ENCODE measurements at regions not wholly inside any gene's neighbourhood (a gene's known extent, or its start where the extent isn't known, plus 50 kb on each side); places are given as distances from the start of the nearest gene placed in this dataset.

DNA sequence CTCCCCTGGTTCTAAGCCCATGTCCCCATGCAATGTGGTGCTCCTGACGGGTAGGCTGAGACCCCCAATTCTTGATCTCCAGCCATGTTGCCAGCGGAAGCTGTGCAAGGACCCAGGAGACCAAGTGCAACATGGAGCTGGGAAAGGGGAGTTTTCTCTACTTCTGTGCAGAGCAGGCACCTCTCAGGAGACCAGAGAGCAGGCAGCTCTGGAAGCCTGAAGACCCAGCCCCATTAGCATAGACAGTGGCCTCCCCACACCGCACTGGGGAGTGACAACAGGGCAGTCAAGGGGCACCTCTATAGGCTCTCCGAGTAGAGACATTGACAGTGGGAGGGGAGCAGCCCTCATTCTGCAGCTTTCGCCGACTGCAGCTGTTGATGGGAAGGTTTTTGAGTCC lies 410.2 kb downstream of the MATN1 start:
- TF ChIP-seq CTCF (optimal IDR thresholded peaks at IDR 0.05 in 1 of 3, IDR thresholded peaks at IDR 0.05 in 1 of 3, conservative IDR thresholded peaks at IDR 0.05 in 1 of 3; ENCODE audit: extremely low read depth in 1 of 3, insufficient read depth in 2 of 3, low read length in 3 of 3), result no peak
- TF ChIP-seq EZH2 (IDR thresholded peaks at IDR 0.05; ENCODE audit: low read length), result no peak

All from keratinocyte (primary cell).